GM21381 (cell line): ENCODE measurements at regions not wholly inside any gene's neighbourhood (a gene's known extent, or its start where the extent isn't known, plus 50 kb on each side); places are given as distances from the start of the nearest gene placed in this dataset.

Experiments
- ATAC-seq: cut with Tn5 transposase; IDR thresholded peaks from one replicate; pipeline ENCODE4 v1.9.1; 2021; ENCODE audit warnings: mild to moderate bottlenecking, moderate library complexity; ENCODE audit not compliant: unreplicated experiment

GRCh38 chr6:91352878-91353277, 766.0 kb upstream of the MAP3K7 start:
- ATAC-seq = no peak

- ATAC-seq = no peak
These were observed 765.4 kb upstream of the MAP3K7 start for GRCh38 chr6:91352321-91352720.

- no peak for ATAC-seq
These were observed 763.5 kb upstream of the MAP3K7 start for GRCh38 chr6:91350146-91350908.

GRCh38 chr6:91341473-91341872, 754.6 kb upstream of the MAP3K7 start:
- ATAC-seq = no peak

- no peak for ATAC-seq
These were observed 754.1 kb upstream of the MAP3K7 start for GRCh38 chr6:91340896-91341395.

GRCh38 chr6:91337967-91338366, 751.1 kb upstream of the MAP3K7 start:
- ATAC-seq = no peak

GRCh38 chr6:91330896-91331295, 744.0 kb upstream of the MAP3K7 start:
- ATAC-seq = no peak

GRCh38 chr6:91328241-91328640, 741.4 kb upstream of the MAP3K7 start:
- no peak for ATAC-seq

- no peak for ATAC-seq
These were observed 737.8 kb upstream of the MAP3K7 start for GRCh38 chr6:91324711-91325110.

- no peak for ATAC-seq
These were observed 731.1 kb upstream of the MAP3K7 start for GRCh38 chr6:91317984-91318383.

- ATAC-seq = no peak
These were observed 730.5 kb upstream of the MAP3K7 start for GRCh38 chr6:91317247-91317835.

GRCh38 chr6:91310178-91310577, 723.3 kb upstream of the MAP3K7 start:
- no peak for ATAC-seq

- no peak for ATAC-seq
These were observed 718.9 kb upstream of the MAP3K7 start for GRCh38 chr6:91305755-91306154.

- ATAC-seq = no peak
These were observed 717.6 kb upstream of the MAP3K7 start for GRCh38 chr6:91304521-91304920.

GRCh38 chr6:91303326-91303725, 716.5 kb upstream of the MAP3K7 start:
- ATAC-seq = no peak

- ATAC-seq = no peak
These were observed 712.9 kb upstream of the MAP3K7 start for GRCh38 chr6:91299544-91300491.

GRCh38 chr6:91298543-91299145, 711.8 kb upstream of the MAP3K7 start:
- ATAC-seq = no peak

GRCh38 chr6:91293395-91293794, 706.5 kb upstream of the MAP3K7 start:
- ATAC-seq = no peak

- no peak for ATAC-seq
These were observed 704.2 kb upstream of the MAP3K7 start for GRCh38 chr6:91291071-91291470.

GRCh38 chr6:91288741-91289140, 701.9 kb upstream of the MAP3K7 start:
- no peak for ATAC-seq

- ATAC-seq = no peak
These were observed 695.0 kb upstream of the MAP3K7 start for GRCh38 chr6:91281901-91282300.
